Heart left ventricle (tissue), 13 donors: ENCODE measurements at regions not wholly inside any gene's neighbourhood (a gene's known extent, or its start where the extent isn't known, plus 50 kb on each side); places are given as distances from the start of the nearest gene placed in this dataset.

ENCODE experiments used
- POLR2A ChIP-seq, 2 donors: fragments of 450-650 bp; IDR thresholded peaks; one replicate each; pipeline ENCODE4 v1.6.1; 2017; ENCODE audit warnings: antibody characterized with exemption in 2 of 2, mild to moderate bottlenecking in 2 of 2, moderate library complexity in 2 of 2
- TF ChIP-seq, protein P1 (sequence below), 12 donors: fragments of 200-600 bp; sonication (generic) in 4 of 12; IDR thresholded peaks; one replicate each; pipeline versions ENCODE4 v1.5.0 to v1.8.0; 2018 to 2022; ENCODE audit warnings: antibody characterized with exemption in 12 of 12, mild to moderate bottlenecking in 5 of 12
- donor health status: ischemic (EF 13 %, LVEDD 7.1; RV severe dilation, severe dysfunction).
- donor health status: DM: no; HTN: yes; CAD: no.
- donor health status: DM: no; HTN: no; CAD: no.
- donor health status: ischemic (EF 25% LVEDD 6.9; RV normal size, moderate dysfunction).
- donor health status: ischemic (EF 25% LVEDD 5.7; RV mildly dilated, moderate dysfunction).
- donor health status: ischemic (EF 35%, LVEDD 5.7; RV mildly dilated, moderate dysfunction).
- donor health status: nonischemic (EF 11% LVEDD 7.7; RV severe dilation, severe dysfunction).
- donor health status: DM: yes; HTN: yes; CAD: no.
- donor health status: PGD.
- donor health status: ischemic (EF 29% LVEDD 5.4; RV normal size, mild dysfunction).
- donor health status: nonischemic (EF 23%, LVEDD 6.1; RV moderate dilation, normal function).

GRCh38 chr3:153055217-153055616 lies 106.8 kb upstream of the RAP2B start:
- no peak for TF ChIP-seq POLR2A (IDR thresholded peaks at IDR 0.05)
- TF ChIP-seq, protein P1, sequence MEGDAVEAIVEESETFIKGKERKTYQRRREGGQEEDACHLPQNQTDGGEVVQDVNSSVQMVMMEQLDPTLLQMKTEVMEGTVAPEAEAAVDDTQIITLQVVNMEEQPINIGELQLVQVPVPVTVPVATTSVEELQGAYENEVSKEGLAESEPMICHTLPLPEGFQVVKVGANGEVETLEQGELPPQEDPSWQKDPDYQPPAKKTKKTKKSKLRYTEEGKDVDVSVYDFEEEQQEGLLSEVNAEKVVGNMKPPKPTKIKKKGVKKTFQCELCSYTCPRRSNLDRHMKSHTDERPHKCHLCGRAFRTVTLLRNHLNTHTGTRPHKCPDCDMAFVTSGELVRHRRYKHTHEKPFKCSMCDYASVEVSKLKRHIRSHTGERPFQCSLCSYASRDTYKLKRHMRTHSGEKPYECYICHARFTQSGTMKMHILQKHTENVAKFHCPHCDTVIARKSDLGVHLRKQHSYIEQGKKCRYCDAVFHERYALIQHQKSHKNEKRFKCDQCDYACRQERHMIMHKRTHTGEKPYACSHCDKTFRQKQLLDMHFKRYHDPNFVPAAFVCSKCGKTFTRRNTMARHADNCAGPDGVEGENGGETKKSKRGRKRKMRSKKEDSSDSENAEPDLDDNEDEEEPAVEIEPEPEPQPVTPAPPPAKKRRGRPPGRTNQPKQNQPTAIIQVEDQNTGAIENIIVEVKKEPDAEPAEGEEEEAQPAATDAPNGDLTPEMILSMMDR (IDR thresholded peaks at IDR 0.05): no peak
